ENCODE measurements at regions not wholly inside any gene's neighbourhood (a gene's known extent, or its start where the extent isn't known, plus 50 kb on each side); places are given as distances from the start of the nearest gene placed in this dataset.
"Not testable (repeated sequence)": the region's sequence is repeated elsewhere in the genome, so short reads cannot be mapped to it uniquely, and the experiment has no call there.

DNA sequence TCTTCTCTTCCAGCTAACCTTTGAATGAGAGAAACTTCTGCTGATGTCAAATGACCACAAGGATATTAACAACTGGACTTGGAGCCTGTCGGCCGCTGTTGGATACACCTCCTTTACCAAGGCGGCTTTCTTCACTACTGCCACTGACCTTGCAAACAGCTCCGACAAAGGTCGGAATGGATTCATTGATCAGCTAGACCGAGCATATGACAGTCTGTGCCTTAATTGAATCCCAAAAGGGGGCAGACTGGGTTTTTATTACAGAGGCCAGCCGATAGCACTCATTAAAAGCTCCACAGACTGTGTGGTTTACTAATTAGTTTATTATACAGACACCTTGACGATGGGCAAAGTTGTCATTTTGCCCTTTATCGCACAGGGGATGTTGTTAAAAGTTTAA lies 394.5 kb downstream of the RERGL start:
- no peak for DNase-seq

GRCh38 chr12:17691369-17691768 lies 398.6 kb downstream of the RERGL start:
- no peak for DNase-seq

GRCh38 chr12:17680220-17680619 lies 409.8 kb downstream of the RERGL start:
- DNase-seq: no peak

GRCh38 chr12:17666641-17667324 lies 423.2 kb downstream of the RERGL start:
- DNase-seq: no peak

DNA sequence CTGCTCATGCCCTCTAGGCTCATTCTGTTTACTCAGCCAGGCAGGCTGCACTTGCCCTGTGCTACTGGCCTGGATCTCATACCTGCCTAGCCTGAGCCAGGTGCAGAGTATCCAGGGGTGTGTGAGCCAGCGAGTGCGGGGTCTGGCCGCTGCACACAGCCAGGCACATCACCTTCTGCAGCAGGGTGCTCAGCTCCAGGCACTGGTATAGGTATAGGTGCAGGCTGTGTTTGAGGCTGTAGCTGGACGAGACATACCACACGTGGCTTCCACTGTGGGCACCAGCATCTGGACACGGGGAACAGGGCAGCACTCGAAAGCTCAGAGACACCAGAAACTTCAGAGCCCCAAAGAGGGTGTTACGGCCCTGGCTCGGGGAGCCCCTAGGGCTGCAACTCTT lies 424.2 kb downstream of the RERGL start:
- DNase-seq: no peak

- no peak for DNase-seq
Observed at GRCh38 chr12:17661250-17661649, 428.7 kb downstream of the RERGL start.

GRCh38 chr12:17652436-17652835 lies 437.6 kb downstream of the RERGL start:
- DNase-seq: no peak

- no peak for DNase-seq
Observed at GRCh38 chr12:17642340-17642650, 447.7 kb downstream of the RERGL start.

GRCh38 chr12:17640615-17641014 lies 449.4 kb downstream of the RERGL start:
- DNase-seq: no peak

- DNase-seq: no peak
Observed at GRCh38 chr12:17618831-17619230, 471.2 kb downstream of the RERGL start.

- no peak for DNase-seq
Observed at GRCh38 chr12:17609701-17610100, 480.3 kb downstream of the RERGL start.

DNA sequence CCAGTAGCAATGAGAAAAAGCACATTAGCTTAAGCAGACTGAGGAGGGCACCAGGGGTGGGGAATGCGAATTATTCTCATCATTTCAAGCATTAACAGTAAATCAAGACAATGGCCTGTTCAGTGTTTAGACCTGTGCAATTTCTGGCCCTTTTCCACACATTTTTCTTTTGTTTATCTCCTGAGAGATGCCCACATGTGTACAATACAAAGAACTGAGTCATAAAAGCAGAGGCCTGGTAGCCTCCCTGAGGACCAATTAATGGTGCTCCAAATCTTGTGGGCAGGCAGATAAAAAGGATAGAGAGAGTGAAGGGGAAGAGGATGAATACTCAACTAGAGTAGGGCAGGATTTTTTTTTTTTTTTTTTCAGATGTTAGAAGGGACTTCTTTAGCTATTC lies 480.8 kb downstream of the RERGL start:
- DNase-seq: peak; percentile 10 to 66 (median 63)

DNA sequence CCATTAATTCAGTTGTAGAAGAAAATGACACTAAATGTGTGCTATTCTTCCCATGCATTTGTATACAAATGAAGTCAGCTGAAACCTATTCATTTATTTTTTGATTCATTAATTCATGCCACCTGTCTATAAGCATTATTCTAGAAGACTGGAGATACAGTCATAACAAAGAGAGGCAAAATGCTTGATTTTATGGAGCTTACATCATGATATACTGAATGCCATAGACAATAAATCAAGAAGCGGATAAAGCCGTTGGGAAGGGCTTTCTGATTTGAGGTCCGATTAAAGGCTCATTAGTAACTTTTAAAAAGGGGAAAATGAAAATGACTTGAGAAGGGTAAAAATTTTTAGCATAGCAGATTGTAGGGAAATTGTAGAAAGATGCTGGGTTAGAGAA lies 494.9 kb downstream of the RERGL start:
- DNase-seq: no peak

DNA sequence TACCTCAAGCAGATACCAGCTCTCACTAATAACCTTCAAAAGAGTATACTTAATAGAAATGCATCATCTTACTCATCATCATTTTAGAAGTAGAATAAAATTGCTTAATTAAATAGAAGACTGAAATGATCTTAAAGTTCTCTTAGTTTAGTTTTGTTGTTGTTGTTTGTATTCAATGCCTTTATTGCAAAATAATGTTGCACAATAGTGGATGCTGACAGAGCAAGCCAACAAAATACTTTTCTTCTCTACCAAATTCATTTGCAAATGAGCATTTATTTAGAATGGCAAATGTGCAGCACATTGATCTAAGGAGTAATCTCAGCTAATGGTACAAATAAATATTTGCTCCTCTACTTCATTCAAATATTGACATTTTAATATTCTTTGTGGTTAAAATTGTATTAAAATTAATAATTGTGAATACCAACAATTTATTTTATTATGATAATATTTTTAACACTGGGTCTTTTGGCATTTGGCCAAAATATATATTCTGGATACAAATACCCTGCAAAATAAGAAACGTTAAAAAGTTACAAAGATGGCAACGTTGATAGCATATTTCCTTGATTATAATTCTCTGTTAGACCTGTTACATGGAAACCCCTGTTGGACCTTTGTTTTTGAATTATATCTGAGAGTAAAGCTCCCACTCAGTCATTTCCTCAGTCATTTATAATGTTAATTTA lies 496.1 kb downstream of the RERGL start:
- DNase-seq: no peak

- no peak for DNase-seq
Observed at GRCh38 chr12:17592472-17592871, 497.5 kb downstream of the RERGL start.

DNA sequence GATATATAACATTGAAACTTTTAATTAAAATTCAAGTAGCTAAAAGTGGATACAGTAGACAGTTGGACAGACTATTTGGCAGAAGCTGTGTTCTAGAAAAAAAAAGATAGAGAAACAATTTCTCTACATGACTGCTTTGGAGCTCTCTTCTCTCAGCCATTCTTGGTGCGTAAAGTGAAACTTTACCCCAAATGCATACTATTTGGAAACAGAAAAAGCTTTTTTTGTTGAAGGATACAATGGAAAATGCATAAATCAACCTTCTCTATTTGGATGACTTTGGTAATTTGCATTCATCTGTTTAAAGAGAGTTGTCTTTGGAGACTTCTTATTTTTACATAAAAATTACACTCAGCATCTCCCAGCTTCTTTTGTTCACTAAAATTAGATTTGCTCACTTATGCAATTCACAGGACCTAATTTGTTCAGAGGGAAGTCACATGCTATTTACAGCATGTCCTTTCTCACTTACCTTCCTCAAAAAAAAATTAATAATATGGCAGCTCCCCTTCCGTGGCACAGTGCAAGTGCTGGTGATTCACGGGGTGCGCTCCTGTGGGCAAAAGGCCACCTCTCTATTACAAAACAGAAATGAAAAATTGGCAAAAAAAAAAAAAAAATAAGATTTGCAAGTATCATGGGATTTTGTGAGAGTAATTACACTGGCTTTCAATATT lies 498.9 kb downstream of the RERGL start:
- DNase-seq: no peak

- DNase-seq: peak in 2 of 3 experiments; percentile 21 to 23
Observed at GRCh38 chr12:17588968-17589367, 501.0 kb downstream of the RERGL start.

- DNase-seq: peak in 2 of 3 experiments; percentile 66 to 86
Observed at GRCh38 chr12:17579205-17580026, 510.6 kb downstream of the RERGL start.

DNA sequence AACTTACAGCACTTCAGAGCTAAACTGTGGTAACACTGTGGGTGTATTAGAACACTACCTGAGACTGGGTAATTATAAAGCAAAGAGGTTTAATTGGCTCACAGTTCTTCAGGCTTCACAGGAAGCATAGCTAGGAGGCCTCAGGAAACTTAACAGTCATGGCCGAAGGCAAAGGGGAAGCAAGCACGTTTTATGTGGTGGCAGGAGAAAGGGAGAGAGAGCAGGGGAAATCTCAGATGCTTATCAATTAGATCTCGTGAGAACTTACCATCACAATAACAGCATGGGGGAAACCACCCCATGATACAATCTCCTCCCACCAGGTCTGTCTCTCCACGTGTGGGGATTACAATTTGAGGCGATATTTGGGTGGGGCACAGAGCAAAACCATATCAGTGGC lies 512.6 kb downstream of the RERGL start:
- DNase-seq: no peak

DNA sequence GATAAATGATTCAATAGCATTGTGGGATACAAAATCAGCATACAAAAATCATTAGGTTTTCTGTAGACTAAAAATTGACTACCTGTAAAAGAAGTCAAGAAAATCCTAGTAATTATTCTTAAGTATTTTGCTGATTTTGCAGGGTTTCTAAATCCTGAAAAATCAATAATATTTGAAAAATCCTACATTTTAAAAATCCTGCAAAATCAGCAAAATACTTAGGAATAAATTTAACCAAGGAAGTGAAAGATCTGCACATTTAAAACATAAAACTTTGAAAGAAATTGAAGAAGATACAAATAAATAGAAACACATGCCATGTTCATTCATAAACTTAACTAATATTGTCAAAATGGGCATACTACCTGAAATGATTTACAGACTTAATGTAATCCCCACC lies 517.7 kb downstream of the RERGL start:
- DNase-seq: no peak

- no peak for DNase-seq
Observed at GRCh38 chr12:17571047-17571446, 518.9 kb downstream of the RERGL start.

DNA sequence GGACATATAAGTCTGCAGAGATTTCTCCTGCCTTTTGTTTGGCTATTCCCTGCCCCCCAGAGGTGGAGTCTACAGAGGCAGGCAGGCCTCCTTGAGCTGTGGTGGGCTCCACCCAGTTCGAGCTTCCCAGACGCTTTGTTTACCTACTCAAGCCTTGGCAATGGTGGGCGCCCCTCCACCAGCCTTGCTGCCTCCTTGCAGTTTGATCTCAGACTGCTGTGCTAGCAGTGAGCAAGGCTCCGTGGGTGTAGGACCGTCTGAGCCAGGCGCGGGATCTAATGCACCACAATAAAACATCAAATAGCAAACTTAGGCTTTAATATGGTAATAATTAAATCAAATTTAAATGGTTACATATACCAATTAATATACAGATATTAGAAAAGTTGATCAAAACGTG lies 525.4 kb downstream of the RERGL start:
- DNase-seq: not testable (repeated sequence)

DNA sequence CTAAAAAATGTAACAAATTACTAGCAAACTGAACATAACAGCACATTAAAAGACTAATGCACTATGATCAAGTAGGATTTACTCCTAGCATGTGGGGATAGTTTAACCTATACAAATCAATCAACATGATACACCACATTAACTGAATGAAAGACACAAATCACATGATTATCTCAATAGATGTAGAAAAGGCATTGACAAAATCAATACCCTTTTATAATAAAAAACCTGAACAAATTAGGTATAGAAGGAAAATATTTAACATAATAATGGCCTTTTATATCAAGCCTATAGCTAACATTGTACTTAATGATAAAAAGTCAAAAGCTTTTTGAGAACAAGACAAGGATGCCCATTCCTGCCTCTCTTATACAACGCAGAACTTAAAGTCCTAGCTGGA lies 540.0 kb downstream of the RERGL start:
- no peak for DNase-seq

All from NCI-H1417 (cell line).